ENCODE measurements at regions not wholly inside any gene's neighbourhood (a gene's known extent, or its start where the extent isn't known, plus 50 kb on each side); places are given as distances from the start of the nearest gene placed in this dataset.

DNA sequence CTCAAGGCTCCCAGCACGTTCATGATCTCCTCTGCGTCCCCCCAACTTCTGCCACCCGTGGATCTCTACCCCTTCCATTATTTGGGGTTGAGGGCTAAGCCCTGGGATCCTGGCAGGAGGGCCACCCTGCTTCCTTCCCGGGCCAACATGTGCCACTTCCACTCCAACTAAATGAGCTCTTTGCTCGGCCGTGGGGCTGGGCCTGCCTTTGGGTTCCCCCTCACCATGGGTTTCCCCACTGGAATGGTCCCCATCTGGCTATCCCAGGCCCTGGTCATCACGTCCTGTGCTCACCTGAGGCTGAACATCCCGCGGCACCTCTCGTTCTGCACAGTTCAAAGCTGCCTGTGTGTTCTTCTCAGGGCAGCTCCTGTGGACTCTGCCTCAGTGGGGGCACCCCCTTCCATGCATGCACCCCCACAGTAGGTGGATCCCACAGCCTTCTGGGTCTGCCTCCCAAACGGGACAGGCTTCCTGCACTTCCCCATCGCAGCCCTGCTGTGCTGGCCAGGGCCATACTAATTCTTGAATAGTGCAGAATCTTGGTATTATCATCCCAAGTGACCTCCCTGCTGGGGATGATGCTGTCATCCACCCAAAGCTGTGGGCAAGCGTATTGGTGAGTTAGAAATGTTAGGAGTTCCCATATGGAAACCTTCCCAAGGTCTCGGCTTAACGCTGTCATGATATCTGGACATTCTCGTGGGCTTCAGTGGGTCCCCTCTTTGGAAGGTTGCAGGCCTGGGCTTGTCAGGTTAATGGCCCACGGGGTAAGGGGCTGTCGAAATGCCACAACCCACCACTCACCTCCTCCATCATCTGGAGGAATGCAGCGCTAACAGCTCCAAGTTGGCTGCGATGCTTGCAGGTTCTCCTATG lies 150.5 kb upstream of the TWIST2 start:
- TF ChIP-seq, protein P1, sequence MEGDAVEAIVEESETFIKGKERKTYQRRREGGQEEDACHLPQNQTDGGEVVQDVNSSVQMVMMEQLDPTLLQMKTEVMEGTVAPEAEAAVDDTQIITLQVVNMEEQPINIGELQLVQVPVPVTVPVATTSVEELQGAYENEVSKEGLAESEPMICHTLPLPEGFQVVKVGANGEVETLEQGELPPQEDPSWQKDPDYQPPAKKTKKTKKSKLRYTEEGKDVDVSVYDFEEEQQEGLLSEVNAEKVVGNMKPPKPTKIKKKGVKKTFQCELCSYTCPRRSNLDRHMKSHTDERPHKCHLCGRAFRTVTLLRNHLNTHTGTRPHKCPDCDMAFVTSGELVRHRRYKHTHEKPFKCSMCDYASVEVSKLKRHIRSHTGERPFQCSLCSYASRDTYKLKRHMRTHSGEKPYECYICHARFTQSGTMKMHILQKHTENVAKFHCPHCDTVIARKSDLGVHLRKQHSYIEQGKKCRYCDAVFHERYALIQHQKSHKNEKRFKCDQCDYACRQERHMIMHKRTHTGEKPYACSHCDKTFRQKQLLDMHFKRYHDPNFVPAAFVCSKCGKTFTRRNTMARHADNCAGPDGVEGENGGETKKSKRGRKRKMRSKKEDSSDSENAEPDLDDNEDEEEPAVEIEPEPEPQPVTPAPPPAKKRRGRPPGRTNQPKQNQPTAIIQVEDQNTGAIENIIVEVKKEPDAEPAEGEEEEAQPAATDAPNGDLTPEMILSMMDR (IDR thresholded peaks at IDR 0.05): no peak
- TF ChIP-seq EZH2 (IDR thresholded peaks at IDR 0.05; ENCODE audit: borderline replicate concordance, insufficient read depth, low read depth, low read length, poor library complexity, severe bottlenecking): no peak

All from B cell (primary cell).